GM18867 (cell line): ENCODE measurements at regions not wholly inside any gene's neighbourhood (a gene's known extent, or its start where the extent isn't known, plus 50 kb on each side); places are given as distances from the start of the nearest gene placed in this dataset.

Experiments
- ATAC-seq: cut with Tn5 transposase; IDR thresholded peaks from one replicate; pipeline ENCODE4 v1.9.1; 2021; ENCODE audit warnings: mild to moderate bottlenecking, moderate library complexity; ENCODE audit not compliant: unreplicated experiment

GRCh38 chr2:146228466-146229058 is 1616.3 kb upstream of the ACVR2A start:
- ATAC-seq, result peak; percentile 54

GRCh38 chr2:146228020-146228393 is 1616.8 kb upstream of the ACVR2A start:
- ATAC-seq, result no peak

GRCh38 chr2:146227152-146228019 is 1617.4 kb upstream of the ACVR2A start:
- ATAC-seq, result no peak

- no peak for ATAC-seq
Measured at GRCh38 chr2:146226077-146226476, 1618.8 kb upstream of the ACVR2A start.

- ATAC-seq, result no peak
Measured at GRCh38 chr2:146221826-146222225, 1623.0 kb upstream of the ACVR2A start.

GRCh38 chr2:146220957-146221356 is 1623.9 kb upstream of the ACVR2A start:
- no peak for ATAC-seq

- no peak for ATAC-seq
Measured at GRCh38 chr2:146214394-146214929, 1630.4 kb upstream of the ACVR2A start.

- no peak for ATAC-seq
Measured at GRCh38 chr2:146213674-146214073, 1631.2 kb upstream of the ACVR2A start.

GRCh38 chr2:146212602-146213001 is 1632.2 kb upstream of the ACVR2A start:
- no peak for ATAC-seq

- ATAC-seq, result no peak
Measured at GRCh38 chr2:146209842-146210275, 1635.0 kb upstream of the ACVR2A start.

GRCh38 chr2:146207901-146208300 is 1636.9 kb upstream of the ACVR2A start:
- no peak for ATAC-seq

GRCh38 chr2:146207417-146207816 is 1637.4 kb upstream of the ACVR2A start:
- ATAC-seq, result no peak

GRCh38 chr2:146203064-146203624 is 1641.7 kb upstream of the ACVR2A start:
- no peak for ATAC-seq

GRCh38 chr2:146193619-146194018 is 1651.2 kb upstream of the ACVR2A start:
- no peak for ATAC-seq

- ATAC-seq, result no peak
Measured at GRCh38 chr2:146189541-146189940, 1655.3 kb upstream of the ACVR2A start.

GRCh38 chr2:146173934-146174333 is 1654.0 kb upstream of the ZEB2 start:
- no peak for ATAC-seq

- ATAC-seq, result no peak
Measured at GRCh38 chr2:146161256-146161882, 1641.5 kb upstream of the ZEB2 start.

GRCh38 chr2:146158072-146158674 is 1638.3 kb upstream of the ZEB2 start:
- ATAC-seq, result no peak

GRCh38 chr2:146147448-146148012 is 1627.6 kb upstream of the ZEB2 start:
- no peak for ATAC-seq

- no peak for ATAC-seq
Measured at GRCh38 chr2:146143971-146144370, 1624.1 kb upstream of the ZEB2 start.

GRCh38 chr2:146138820-146139219 is 1618.9 kb upstream of the ZEB2 start:
- ATAC-seq, result no peak
